Stomach (tissue), 4 donors: ENCODE measurements at regions not wholly inside any gene's neighbourhood (a gene's known extent, or its start where the extent isn't known, plus 50 kb on each side); places are given as distances from the start of the nearest gene placed in this dataset.

Experiments used
- CTCF ChIP-seq, 7 experiments: fragments of 450-650 bp in 4 of 7; fragments of 200-600 bp in 3 of 7; sonication (generic) in 3 of 7; IDR thresholded peaks; one replicate each; pipeline ENCODE4 v1.5.1; 2016 to 2019; ENCODE audit warnings: antibody characterized with exemption in 7 of 7, control low read depth in 2 of 7, mild to moderate bottlenecking in 1 of 7
- POLR2AphosphoS5 ChIP-seq, 3 donors: sonication (generic); formaldehyde crosslinking; IDR thresholded peaks; one replicate each; pipeline ENCODE4 v1.6.1; 2016; ENCODE audit warnings: antibody characterized with exemption in 3 of 3

- TF ChIP-seq POLR2AphosphoS5 (IDR thresholded peaks at IDR 0.05), result no peak
- no peak for TF ChIP-seq CTCF (IDR thresholded peaks at IDR 0.05)
Observed at GRCh38 chr3:163547014-163547685, 1531.1 kb downstream of the SI start.
